Endothelial cell of umbilical vein (primary cell): ENCODE measurements at regions not wholly inside any gene's neighbourhood (a gene's known extent, or its start where the extent isn't known, plus 50 kb on each side); places are given as distances from the start of the nearest gene placed in this dataset.

Source experiments
- EZH2 ChIP-seq: IDR thresholded peaks from 2 replicates; pipeline ENCODE4 v1.6.1; 2012; ENCODE audit warnings: borderline replicate concordance, low read depth, mild to moderate bottlenecking, moderate library complexity, low read length, inconsistent platforms; ENCODE audit not compliant: severe bottlenecking
- FOS ChIP-seq: IDR thresholded peaks from 2 replicates; pipeline ENCODE4 v1.6.1; 2011; ENCODE audit warnings: mild to moderate bottlenecking, low read length, moderate library complexity, borderline replicate concordance; ENCODE audit not compliant: insufficient read depth
- GATA2 ChIP-seq: IDR thresholded peaks from 2 replicates; pipeline ENCODE4 v1.7.0; 2011; ENCODE audit warnings: low read depth, mild to moderate bottlenecking, moderate library complexity, mixed read lengths, low read length; ENCODE audit not compliant: insufficient read length, insufficient read depth
- JUN ChIP-seq: IDR thresholded peaks from 2 replicates; pipeline ENCODE4 v1.6.1; 2011; ENCODE audit warnings: borderline replicate concordance, low read depth; ENCODE audit not compliant: insufficient read length, insufficient read depth
- MYC ChIP-seq: IDR thresholded peaks from one replicate; pipeline ENCODE4 v1.6.1; 2011; ENCODE audit warnings: mild to moderate bottlenecking, low read depth, low read length
- POLR2A ChIP-seq: IDR thresholded peaks from 2 replicates; pipeline ENCODE4 v1.6.1; 2012; ENCODE audit warnings: low read depth, mild to moderate bottlenecking, control low read depth, low read length
- POLR2AphosphoS5 ChIP-seq: IDR thresholded peaks from 2 replicates; pipeline ENCODE4 v1.6.1; 2012; ENCODE audit warnings: low read depth, mild to moderate bottlenecking, control low read depth, low read length, moderate library complexity; ENCODE audit not compliant: insufficient read depth
- TF ChIP-seq, protein P1 (sequence below), 2 donors: IDR thresholded peaks; 1 replicate in 1 of 2; 2 replicates in 1 of 2; pipeline ENCODE4 v1.5.1; 2011; ENCODE audit warnings: low read length in 2 of 2, mild to moderate bottlenecking in 2 of 2, moderate library complexity in 2 of 2, control low read depth in 1 of 2, inconsistent platforms in 1 of 2, low read depth in 1 of 2; ENCODE audit not compliant: insufficient read depth in 1 of 2; ENCODE audit errors: extremely low read depth in 1 of 2
- TF ChIP-seq, protein P2 (sequence below): IDR thresholded peaks from 2 replicates; pipeline ENCODE4 v1.6.1; 2011; ENCODE audit not compliant: insufficient read depth, insufficient read length

DNA sequence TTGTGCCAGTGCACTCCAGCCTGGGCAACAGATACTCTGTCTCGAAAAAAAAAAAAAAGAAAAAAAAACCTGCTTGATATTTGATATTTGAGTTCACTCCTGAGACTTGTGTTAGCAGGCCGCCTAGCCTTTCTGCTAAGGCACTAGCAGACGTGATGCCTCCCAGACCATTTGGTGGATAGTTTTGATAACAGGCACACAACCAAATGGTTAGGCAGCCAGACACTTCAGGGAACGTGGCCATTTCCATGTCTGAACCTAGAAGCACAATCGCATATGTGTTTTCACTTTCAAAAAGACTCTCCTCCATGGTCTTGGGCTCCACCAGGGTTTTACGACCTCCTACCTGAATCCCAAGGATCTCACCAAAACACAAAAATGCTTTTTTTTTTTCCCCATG is 1319.5 kb downstream of the BRINP3 start:
- no peak for TF ChIP-seq MYC
- TF ChIP-seq, protein P1, sequence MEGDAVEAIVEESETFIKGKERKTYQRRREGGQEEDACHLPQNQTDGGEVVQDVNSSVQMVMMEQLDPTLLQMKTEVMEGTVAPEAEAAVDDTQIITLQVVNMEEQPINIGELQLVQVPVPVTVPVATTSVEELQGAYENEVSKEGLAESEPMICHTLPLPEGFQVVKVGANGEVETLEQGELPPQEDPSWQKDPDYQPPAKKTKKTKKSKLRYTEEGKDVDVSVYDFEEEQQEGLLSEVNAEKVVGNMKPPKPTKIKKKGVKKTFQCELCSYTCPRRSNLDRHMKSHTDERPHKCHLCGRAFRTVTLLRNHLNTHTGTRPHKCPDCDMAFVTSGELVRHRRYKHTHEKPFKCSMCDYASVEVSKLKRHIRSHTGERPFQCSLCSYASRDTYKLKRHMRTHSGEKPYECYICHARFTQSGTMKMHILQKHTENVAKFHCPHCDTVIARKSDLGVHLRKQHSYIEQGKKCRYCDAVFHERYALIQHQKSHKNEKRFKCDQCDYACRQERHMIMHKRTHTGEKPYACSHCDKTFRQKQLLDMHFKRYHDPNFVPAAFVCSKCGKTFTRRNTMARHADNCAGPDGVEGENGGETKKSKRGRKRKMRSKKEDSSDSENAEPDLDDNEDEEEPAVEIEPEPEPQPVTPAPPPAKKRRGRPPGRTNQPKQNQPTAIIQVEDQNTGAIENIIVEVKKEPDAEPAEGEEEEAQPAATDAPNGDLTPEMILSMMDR (IDR thresholded peaks at IDR 0.05; ENCODE audit: extremely low read depth in 1 of 2, insufficient read depth in 1 of 2, low read depth in 1 of 2, low read length in 2 of 2): no peak
- no peak for TF ChIP-seq POLR2A
- TF ChIP-seq, protein P2, sequence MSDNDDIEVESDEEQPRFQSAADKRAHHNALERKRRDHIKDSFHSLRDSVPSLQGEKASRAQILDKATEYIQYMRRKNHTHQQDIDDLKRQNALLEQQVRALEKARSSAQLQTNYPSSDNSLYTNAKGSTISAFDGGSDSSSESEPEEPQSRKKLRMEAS: no peak
- TF ChIP-seq POLR2AphosphoS5: no peak
- no peak for TF ChIP-seq JUN
- no peak for TF ChIP-seq FOS
- TF ChIP-seq EZH2: no peak
- no peak for TF ChIP-seq GATA2
